GM12878 (cell line): ENCODE measurements at regions not wholly inside any gene's neighbourhood (a gene's known extent, or its start where the extent isn't known, plus 50 kb on each side); places are given as distances from the start of the nearest gene placed in this dataset.

Source experiments
- ATAC-seq: fragments of 200-7000 bp; cut with Tn5 transposase; 3 replicates; pipeline ENCODE4 v1.9.1; 2020; ENCODE audit warnings: mild to moderate bottlenecking, moderate library complexity
- BruUV-seq: library from RNA; stranded (reverse); fragments of 400-500 nt; replicated peaks from 2 replicates; lab custom pipeline; 2021; lab: Mats Ljungman, UMichigan
- CTCF ChIA-PET: fragments of 300-600 bp; sonication (Branson Sonifier 250); formaldehyde crosslinking; extraction: SDS; loops from one replicate; lab custom pipeline; 2021; ENCODE audit warnings: inconsistent platforms; lab: Yijun Ruan, JAX
- POLR2A ChIA-PET: fragments of 350-600 bp; formaldehyde crosslinking; extraction: SDS; loops from one replicate; lab custom pipeline; 2021; ENCODE audit warnings: inconsistent platforms; lab: Charles Lee
- RAD21 ChIA-PET: fragments of 300-600 bp; sonication (Branson Sonifier 250); formaldehyde crosslinking; loops from one replicate; lab custom pipeline; 2023; ENCODE audit warnings: antibody characterized with exemption; ENCODE audit not compliant: unreplicated experiment; lab: Charles Lee
- SMC1A ChIA-PET: fragments of 300-600 bp; sonication (Branson Sonifier 250); formaldehyde crosslinking; loops from one replicate; lab custom pipeline; 2023; ENCODE audit not compliant: unreplicated experiment, uncharacterized antibody; lab: Charles Lee
- DNase-seq: peaks from one replicate; pipeline ENCODE4 v3.0.0-alpha.2; 2011; ENCODE audit warnings: low read depth, low spot score
- FAIRE-seq: peaks from 3 replicates; lab custom pipeline; 2011; peaks lifted over from hg19 to GRCh38; lab: Jason Lieb, UNC
- H2AFZ ChIP-seq: 2 replicates; pipeline ENCODE4 v1.6.0; 2011; ENCODE audit warnings: low read depth, low read length, control low read depth; ENCODE audit not compliant: control insufficient read depth
- H3K27ac ChIP-seq: 2 replicates; pipeline ENCODE4 v1.5.1; 2011; ENCODE audit warnings: control low read depth; ENCODE audit not compliant: control insufficient read depth, insufficient read depth
- H3K27me3 ChIP-seq, 2 experiments: replicated peaks in 1 of 2; 2 replicates each; pipeline versions ENCODE4 v1.6.0 to v1.6.1; 2011; ENCODE audit warnings: low read length in 1 of 2; ENCODE audit not compliant: control insufficient read depth in 2 of 2, insufficient read depth in 2 of 2
- H3K36me3 ChIP-seq, 2 experiments: 2 replicates each; pipeline ENCODE4 v1.5.1; 2011; ENCODE audit warnings: low read length in 1 of 2; ENCODE audit not compliant: control insufficient read depth in 2 of 2, insufficient read depth in 2 of 2
- H3K4me1 ChIP-seq: 2 replicates; pipeline ENCODE4 v1.6.1; 2011; ENCODE audit warnings: mild to moderate bottlenecking, low read length, moderate library complexity, mixed read lengths; ENCODE audit not compliant: control insufficient read depth, insufficient read depth
- H3K4me2 ChIP-seq: 2 replicates; pipeline ENCODE4 v1.6.0; 2011; ENCODE audit warnings: control low read depth; ENCODE audit not compliant: control insufficient read depth, insufficient read depth
- H3K4me3 ChIP-seq: fragments of 200-600 bp; sonication (generic); 2 replicates; pipeline ENCODE4 v1.5.1; 2016
- H3K79me2 ChIP-seq: 2 replicates; pipeline ENCODE4 v1.6.0; 2011; ENCODE audit warnings: low read length; ENCODE audit not compliant: control insufficient read depth, insufficient read depth
- H3K9ac ChIP-seq: 2 replicates; pipeline ENCODE4 v1.8.0; 2011; ENCODE audit warnings: low read length, control low read depth, mixed read lengths; ENCODE audit not compliant: control insufficient read depth, insufficient read depth
- H3K9me3 ChIP-seq: replicated peaks from 3 replicates; pipeline ENCODE4 v1.5.1; 2011; ENCODE audit warnings: mild to moderate bottlenecking, low read length; ENCODE audit not compliant: control insufficient read depth, insufficient read depth
- H4K20me1 ChIP-seq: 2 replicates; pipeline ENCODE4 v1.6.0; 2011; ENCODE audit not compliant: control insufficient read depth, insufficient read depth
- ETV6 ChIP-seq, 2 experiments: fragments of 450-650 bp in 1 of 2; IDR thresholded peaks in 1 of 2; conservative IDR thresholded peaks in 1 of 2; 2 replicates each; pipeline ENCODE4 v1.6.1; 2014; ENCODE audit warnings: antibody characterized with exemption in 1 of 2, borderline replicate concordance in 1 of 2, low read depth in 1 of 2, mild to moderate bottlenecking in 1 of 2, moderate library complexity in 1 of 2
- STAT3 ChIP-seq: IDR thresholded peaks from 2 replicates; pipeline ENCODE4 v1.6.1; 2011; ENCODE audit warnings: low read depth, low read length, improper control_type of control experiment
- WGBS: methylation state at CpG from one replicate; pipeline ENCODE4 v1.1.6; 2016; ENCODE audit warnings: low lambda C conversion rate; ENCODE audit not compliant: insufficient replicate concordance, insufficient coverage; ENCODE audit errors: missing lambda C conversion rate; 5-methylcytosine and 5-hydroxymethylcytosine counted together
- in situ Hi-C: fragments of 300-500 bp; cut with MboI; formaldehyde crosslinking; loops from 9 replicates; pipeline ENCODE4 v1.14.3; 2018; ENCODE audit warnings: mixed read lengths
- intact Hi-C: fragments of 100-400 bp; cut with micrococcal nuclease; formaldehyde crosslinking; loops from one replicate; pipeline ENCODE4 v1.14.2; 2022; ENCODE audit not compliant: unreplicated experiment
- TF ChIP-seq, protein P1 (sequence below): IDR thresholded peaks from 2 replicates; pipeline ENCODE4 v1.6.1; 2012; ENCODE audit warnings: mild to moderate bottlenecking, low read depth, low read length

- H3K4me1 ChIP-seq: no peaks in the 10 kb centered on the region
- POLR2A ChIA-PET: no interaction called here
- intact Hi-C loops: no loop called here
- no peak for DNase-seq
- ATAC-seq: no peak
- H3K79me2 ChIP-seq: no peaks in the 10 kb centered on the region
- SMC1A ChIA-PET: no interaction called here
- CTCF ChIA-PET: interaction anchor here (1.1 kb wide), 1 partner anchor 10 kb away, joined by 3 read pairs; no protein-coding TSS in a partner anchor
- RAD21 ChIA-PET: no interaction called here
- BruUV-seq: no TSS peak
- no peak overlapping the region for H3K9ac ChIP-seq
- WGBS: 24% methylated on average over 3 of the region's 3 CpGs
- in situ Hi-C loops: no loop called here
- no peak overlapping the region for H2AFZ ChIP-seq
- TF ChIP-seq STAT3: no peak
- H3K36me3 ChIP-seq: no peaks in the 10 kb centered on the region
- H3K9me3 ChIP-seq: no peaks in the 10 kb centered on the region
- H4K20me1 ChIP-seq: no peaks in the 10 kb centered on the region
- no peak overlapping the region for H3K4me3 ChIP-seq
- H3K27me3 ChIP-seq: no peaks in the 10 kb centered on the region; a peak in 1 of 4 replicates
- no peak for FAIRE-seq
- no peak overlapping the region for H3K27ac ChIP-seq
- no peak overlapping the region for H3K4me2 ChIP-seq
Observed at GRCh38 chr3:181317508-181317907, 328.0 kb upstream of the DNAJC19 start.

DNA sequence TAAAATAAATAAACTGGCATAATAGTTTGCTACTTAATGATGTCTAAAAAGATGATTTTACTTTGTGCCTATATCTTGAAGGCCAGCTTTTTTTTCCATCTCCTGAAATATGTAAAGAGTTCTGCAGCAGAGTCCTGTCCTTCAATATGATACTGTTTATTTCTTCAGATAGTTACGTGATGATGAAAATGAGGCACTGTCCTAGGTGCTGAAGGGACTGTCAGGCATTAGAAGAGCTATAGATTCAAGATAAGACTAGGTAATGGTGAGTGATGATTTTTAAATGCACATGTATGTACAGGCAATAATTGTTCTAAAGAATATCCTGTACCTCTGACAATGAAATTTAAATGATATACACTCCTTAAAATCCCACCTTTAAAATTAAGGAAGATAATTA is 326.9 kb upstream of the DNAJC19 start:
- in situ Hi-C loops: no loop called here
- H3K36me3 ChIP-seq: no peaks in the 10 kb centered on the region
- FAIRE-seq (no peak), ATAC-seq (no peak), DNase-seq (no peak)
- no peak overlapping the region for H3K4me2 ChIP-seq
- ChIA-PET CTCF (interaction anchor here (1.0 kb wide), 1 partner anchor 11 kb away, joined by 3 read pairs; no protein-coding TSS in a partner anchor), POLR2A (no interaction called here), SMC1A (no interaction called here), RAD21 (no interaction called here)
- intact Hi-C loops: no loop called here
- H3K79me2 ChIP-seq: no peaks in the 10 kb centered on the region
- no peaks in the 10 kb centered on the region; a peak in 1 of 4 replicates for H3K27me3 ChIP-seq
- H2AFZ ChIP-seq: no peak overlapping the region
- no peak overlapping the region for H3K4me3 ChIP-seq
- BruUV-seq: no TSS peak
- 8% methylated on average over 1 of the region's 1 CpG for WGBS
- no peaks in the 10 kb centered on the region for H4K20me1 ChIP-seq
- no peak for TF ChIP-seq ETV6 (conservative IDR thresholded peaks at IDR 0.05 in 1 of 2, IDR thresholded peaks at IDR 0.05 in 1 of 2; ENCODE audit: borderline replicate concordance in 1 of 2, low read depth in 1 of 2)
- TF ChIP-seq, protein P1, sequence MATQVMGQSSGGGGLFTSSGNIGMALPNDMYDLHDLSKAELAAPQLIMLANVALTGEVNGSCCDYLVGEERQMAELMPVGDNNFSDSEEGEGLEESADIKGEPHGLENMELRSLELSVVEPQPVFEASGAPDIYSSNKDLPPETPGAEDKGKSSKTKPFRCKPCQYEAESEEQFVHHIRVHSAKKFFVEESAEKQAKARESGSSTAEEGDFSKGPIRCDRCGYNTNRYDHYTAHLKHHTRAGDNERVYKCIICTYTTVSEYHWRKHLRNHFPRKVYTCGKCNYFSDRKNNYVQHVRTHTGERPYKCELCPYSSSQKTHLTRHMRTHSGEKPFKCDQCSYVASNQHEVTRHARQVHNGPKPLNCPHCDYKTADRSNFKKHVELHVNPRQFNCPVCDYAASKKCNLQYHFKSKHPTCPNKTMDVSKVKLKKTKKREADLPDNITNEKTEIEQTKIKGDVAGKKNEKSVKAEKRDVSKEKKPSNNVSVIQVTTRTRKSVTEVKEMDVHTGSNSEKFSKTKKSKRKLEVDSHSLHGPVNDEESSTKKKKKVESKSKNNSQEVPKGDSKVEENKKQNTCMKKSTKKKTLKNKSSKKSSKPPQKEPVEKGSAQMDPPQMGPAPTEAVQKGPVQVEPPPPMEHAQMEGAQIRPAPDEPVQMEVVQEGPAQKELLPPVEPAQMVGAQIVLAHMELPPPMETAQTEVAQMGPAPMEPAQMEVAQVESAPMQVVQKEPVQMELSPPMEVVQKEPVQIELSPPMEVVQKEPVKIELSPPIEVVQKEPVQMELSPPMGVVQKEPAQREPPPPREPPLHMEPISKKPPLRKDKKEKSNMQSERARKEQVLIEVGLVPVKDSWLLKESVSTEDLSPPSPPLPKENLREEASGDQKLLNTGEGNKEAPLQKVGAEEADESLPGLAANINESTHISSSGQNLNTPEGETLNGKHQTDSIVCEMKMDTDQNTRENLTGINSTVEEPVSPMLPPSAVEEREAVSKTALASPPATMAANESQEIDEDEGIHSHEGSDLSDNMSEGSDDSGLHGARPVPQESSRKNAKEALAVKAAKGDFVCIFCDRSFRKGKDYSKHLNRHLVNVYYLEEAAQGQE: peak; percentile 76
- no peak overlapping the region for H3K9ac ChIP-seq
- no peaks in the 10 kb centered on the region for H3K9me3 ChIP-seq
- H3K27ac ChIP-seq: no peak overlapping the region
- H3K4me1 ChIP-seq: no peaks in the 10 kb centered on the region
